ENCODE measurements at regions not wholly inside any gene's neighbourhood (a gene's known extent, or its start where the extent isn't known, plus 50 kb on each side); places are given as distances from the start of the nearest gene placed in this dataset.
"Not testable (repeated sequence)": the region's sequence is repeated elsewhere in the genome, so short reads cannot be mapped to it uniquely, and the experiment has no call there.

DNA sequence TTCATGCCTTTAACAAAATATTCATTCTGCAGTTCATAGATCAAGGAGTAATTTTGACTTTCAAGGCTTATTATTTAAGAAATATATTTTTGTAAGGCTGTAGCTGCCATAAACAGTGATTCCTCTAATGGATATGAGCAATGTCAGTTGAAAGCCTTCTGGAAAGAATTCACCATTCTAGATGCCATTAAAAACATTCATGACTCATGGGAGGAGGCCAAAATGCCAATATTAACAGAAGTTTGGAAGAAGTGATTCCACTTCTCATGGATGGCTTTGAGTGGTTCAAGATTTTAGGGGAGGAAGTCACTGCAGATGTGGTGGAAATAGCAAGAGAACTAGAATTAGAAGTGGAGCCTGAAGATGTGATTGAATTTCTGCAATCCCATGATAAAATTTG, 229.1 kb downstream of the DEPDC1B start:
- H3K4me1 ChIP-seq: no peaks in the 10 kb centered on the region
- DNase-seq: no peak
- TF ChIP-seq POLR2A (IDR thresholded peaks at IDR 0.05): no peak
- TF ChIP-seq, protein P1, sequence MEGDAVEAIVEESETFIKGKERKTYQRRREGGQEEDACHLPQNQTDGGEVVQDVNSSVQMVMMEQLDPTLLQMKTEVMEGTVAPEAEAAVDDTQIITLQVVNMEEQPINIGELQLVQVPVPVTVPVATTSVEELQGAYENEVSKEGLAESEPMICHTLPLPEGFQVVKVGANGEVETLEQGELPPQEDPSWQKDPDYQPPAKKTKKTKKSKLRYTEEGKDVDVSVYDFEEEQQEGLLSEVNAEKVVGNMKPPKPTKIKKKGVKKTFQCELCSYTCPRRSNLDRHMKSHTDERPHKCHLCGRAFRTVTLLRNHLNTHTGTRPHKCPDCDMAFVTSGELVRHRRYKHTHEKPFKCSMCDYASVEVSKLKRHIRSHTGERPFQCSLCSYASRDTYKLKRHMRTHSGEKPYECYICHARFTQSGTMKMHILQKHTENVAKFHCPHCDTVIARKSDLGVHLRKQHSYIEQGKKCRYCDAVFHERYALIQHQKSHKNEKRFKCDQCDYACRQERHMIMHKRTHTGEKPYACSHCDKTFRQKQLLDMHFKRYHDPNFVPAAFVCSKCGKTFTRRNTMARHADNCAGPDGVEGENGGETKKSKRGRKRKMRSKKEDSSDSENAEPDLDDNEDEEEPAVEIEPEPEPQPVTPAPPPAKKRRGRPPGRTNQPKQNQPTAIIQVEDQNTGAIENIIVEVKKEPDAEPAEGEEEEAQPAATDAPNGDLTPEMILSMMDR (IDR thresholded peaks at IDR 0.05): no peak
- no peaks in the 10 kb centered on the region for H3K36me3 ChIP-seq
- no peak overlapping the region for H3K27ac ChIP-seq
- no peaks in the 10 kb centered on the region for H3K27me3 ChIP-seq
- H3K4me3 ChIP-seq: no peak overlapping the region
- H3K9me3 ChIP-seq: no peaks in the 10 kb centered on the region

DNA sequence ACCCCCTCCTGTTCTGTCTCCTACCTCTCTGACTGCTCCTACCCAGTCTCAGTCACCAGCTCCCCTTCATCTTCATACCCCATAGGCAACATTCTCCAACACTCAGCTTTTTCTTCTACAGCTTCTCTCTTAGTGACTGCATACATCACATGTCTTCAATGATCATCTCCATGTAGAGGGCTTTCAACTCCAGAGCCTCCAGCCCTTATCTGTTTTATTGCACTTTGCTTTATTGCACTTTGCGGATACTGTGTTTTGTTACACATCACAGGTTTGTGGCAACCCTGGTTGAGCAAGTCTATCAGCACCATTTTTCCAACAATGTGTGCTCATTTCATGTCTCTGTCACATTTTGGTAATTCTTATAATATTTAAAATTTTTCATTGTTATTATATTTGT, 230.7 kb downstream of the DEPDC1B start:
- DNase-seq: no peak
- TF ChIP-seq, protein P1 (IDR thresholded peaks at IDR 0.05): no peak
- no peak for TF ChIP-seq POLR2A (IDR thresholded peaks at IDR 0.05)
- Histone ChIP-seq H3K27me3 (no peaks in the 10 kb centered on the region), H3K27ac (no peak overlapping the region), H3K4me1 (no peaks in the 10 kb centered on the region), H3K9me3 (no peaks in the 10 kb centered on the region), H3K4me3 (no peak overlapping the region), H3K36me3 (no peaks in the 10 kb centered on the region)

GRCh38 chr5:60463179-60463868, 236.6 kb downstream of the DEPDC1B start:
- H3K36me3 ChIP-seq: no peaks in the 10 kb centered on the region
- H3K4me3 ChIP-seq: no peak overlapping the region
- no peaks in the 10 kb centered on the region for H3K4me1 ChIP-seq
- DNase-seq: no peak
- no peak overlapping the region for H3K27ac ChIP-seq
- H3K9me3 ChIP-seq: no peaks in the 10 kb centered on the region
- no peaks in the 10 kb centered on the region for H3K27me3 ChIP-seq
- TF ChIP-seq, protein P1 (IDR thresholded peaks at IDR 0.05): no peak
- TF ChIP-seq POLR2A (IDR thresholded peaks at IDR 0.05): no peak

DNA sequence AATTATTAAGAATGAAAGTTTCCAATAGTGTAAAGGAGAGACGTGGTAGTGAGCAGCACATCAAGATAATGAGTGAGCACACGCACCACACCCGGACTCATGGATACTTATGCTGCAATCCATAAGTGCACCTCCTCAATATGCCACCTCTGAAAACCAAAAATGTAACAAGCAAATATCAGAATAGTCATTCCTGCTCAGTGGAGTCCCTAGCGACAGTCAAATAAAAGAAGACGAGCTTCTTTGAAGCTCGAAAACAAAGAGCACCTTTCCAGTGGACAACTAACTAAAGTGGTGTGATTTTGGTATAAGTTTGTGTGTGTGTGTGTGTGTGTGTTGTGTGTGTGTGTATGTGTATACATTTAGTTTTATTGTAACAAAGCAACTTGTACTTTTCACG, 241.3 kb downstream of the DEPDC1B start:
- H3K4me3 ChIP-seq: no peak overlapping the region

DNA sequence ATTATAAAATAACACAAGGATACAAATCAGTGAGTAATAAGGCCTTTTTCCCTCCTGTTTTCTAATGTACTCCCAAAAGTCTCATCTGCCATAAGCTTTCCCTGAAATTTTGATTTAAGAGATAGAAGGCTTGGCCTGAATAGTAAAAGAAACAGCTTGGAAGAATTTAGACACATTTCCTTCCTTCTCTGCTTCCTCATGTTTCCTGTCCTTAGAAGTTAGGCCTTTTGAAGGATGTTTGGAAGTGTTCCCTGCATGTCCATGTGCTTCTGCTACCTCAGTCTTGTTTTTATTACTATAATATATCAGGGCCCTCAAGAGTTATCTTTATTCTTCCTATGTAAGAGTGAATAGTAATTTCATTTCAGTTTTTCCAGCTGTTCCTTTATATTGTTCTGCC, 242.7 kb downstream of the DEPDC1B start:
- H3K4me1 ChIP-seq: no peaks in the 10 kb centered on the region
- H3K27ac ChIP-seq: no peak overlapping the region
- no peaks in the 10 kb centered on the region for H3K36me3 ChIP-seq
- H3K4me3 ChIP-seq: no peak overlapping the region
- no peak for DNase-seq
- no peaks in the 10 kb centered on the region for H3K27me3 ChIP-seq
- TF ChIP-seq, protein P1 (IDR thresholded peaks at IDR 0.05): no peak
- no peak for TF ChIP-seq POLR2A (IDR thresholded peaks at IDR 0.05)
- H3K9me3 ChIP-seq: no peaks in the 10 kb centered on the region

More for the DNA sequence above, 241.3 kb downstream of the DEPDC1B start:
- H3K27me3 ChIP-seq: no peaks in the 10 kb centered on the region
- no peaks in the 10 kb centered on the region for H3K4me1 ChIP-seq
- TF ChIP-seq POLR2A (IDR thresholded peaks at IDR 0.05): no peak
- TF ChIP-seq, protein P1 (IDR thresholded peaks at IDR 0.05): no peak
- no peak overlapping the region for H3K27ac ChIP-seq
- no peaks in the 10 kb centered on the region for H3K36me3 ChIP-seq
- DNase-seq: no peak
- no peaks in the 10 kb centered on the region for H3K9me3 ChIP-seq

DNA sequence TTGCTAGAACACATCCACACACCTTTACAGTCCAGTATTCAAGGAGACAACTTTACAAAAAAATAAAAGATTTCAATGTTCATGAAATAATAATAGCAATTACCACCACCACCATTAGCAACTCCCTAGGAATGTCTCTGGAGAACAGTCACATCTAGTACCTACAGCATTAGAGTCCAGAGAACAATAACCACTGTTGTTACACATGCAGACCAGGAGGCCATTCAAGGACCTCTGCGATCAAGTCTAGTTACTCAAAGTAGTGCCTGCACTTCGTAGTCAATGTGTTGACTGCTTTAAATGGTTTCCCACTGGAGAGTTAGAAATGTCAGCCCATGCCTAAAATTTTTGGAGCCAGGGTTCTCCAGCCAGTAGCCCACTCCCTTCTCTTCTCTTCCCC, 244.4 kb downstream of the DEPDC1B start:
- Histone ChIP-seq H3K9me3 (no peaks in the 10 kb centered on the region), H3K36me3 (no peaks in the 10 kb centered on the region), H3K27me3 (no peaks in the 10 kb centered on the region), H3K27ac (no peak overlapping the region), H3K4me1 (no peaks in the 10 kb centered on the region), H3K4me3 (no peak overlapping the region)
- DNase-seq: no peak
- TF ChIP-seq, protein P1 (IDR thresholded peaks at IDR 0.05): no peak
- no peak for TF ChIP-seq POLR2A (IDR thresholded peaks at IDR 0.05)

- H3K4me3 ChIP-seq, H3K9me3 ChIP-seq, H3K36me3 ChIP-seq, H3K27ac ChIP-seq, H3K4me1 ChIP-seq, H3K27me3 ChIP-seq, DNase-seq: not testable (repeated sequence)
Measured at GRCh38 chr5:60454277-60454676, 245.7 kb downstream of the DEPDC1B start.
